CD4-positive, CD25-positive, alpha-beta regulatory T cell (primary cell): ENCODE measurements at regions not wholly inside any gene's neighbourhood (a gene's known extent, or its start where the extent isn't known, plus 50 kb on each side); places are given as distances from the start of the nearest gene placed in this dataset.

Experiments
- ATAC-seq, 2 donors: fragments of 150-1000 bp; cut with Tn5 transposase; one replicate each; pipeline ENCODE4 v1.10.0; 2021; ENCODE audit warnings: low read depth in 2 of 2, moderate number of reproducible peaks in 2 of 2, moderate library complexity in 1 of 2
- DNase-seq, 3 donors: peaks; one replicate each; pipeline versions ENCODE4 v3.0.0 to v3.0.0-alpha.2; 2012 to 2022; ENCODE audit warnings: mixed read lengths in 1 of 3
- H3K27ac ChIP-seq: one replicate; pipeline ENCODE4 v1.7.0; 2013; ENCODE audit warnings: mild to moderate bottlenecking, low read length; ENCODE audit not compliant: insufficient read depth, poor library complexity, severe bottlenecking
- H3K27me3 ChIP-seq: one replicate; pipeline ENCODE4 v1.7.0; 2013; ENCODE audit warnings: low read length; ENCODE audit not compliant: control insufficient read depth, insufficient read depth
- H3K36me3 ChIP-seq: one replicate; pipeline ENCODE4 v1.7.0; 2013; ENCODE audit warnings: mild to moderate bottlenecking, low read length, moderate library complexity; ENCODE audit not compliant: control insufficient read depth, insufficient read depth
- H3K4me1 ChIP-seq: 2 replicates; pipeline ENCODE4 v1.7.0; 2013; ENCODE audit warnings: mild to moderate bottlenecking, low read length; ENCODE audit not compliant: insufficient read depth, control insufficient read depth, poor library complexity, severe bottlenecking
- H3K4me3 ChIP-seq: one replicate; pipeline ENCODE4 v1.7.0; 2013; ENCODE audit warnings: low read depth, mild to moderate bottlenecking, low read length, moderate library complexity
- H3K9me3 ChIP-seq, 2 experiments: 1 replicate in 1 of 2; 2 replicates in 1 of 2; pipeline ENCODE4 v1.7.0; 2013; ENCODE audit warnings: low read length in 2 of 2, mild to moderate bottlenecking in 1 of 2, moderate library complexity in 1 of 2; ENCODE audit not compliant: control insufficient read depth in 2 of 2
- H3K27ac Mint-ChIP-seq, 3 donors: one replicate each; pipeline ENCODE4 v1.8.0; 2020 to 2022; ENCODE audit warnings: mild to moderate bottlenecking in 3 of 3, mixed read lengths in 3 of 3, moderate library complexity in 2 of 3
- H3K27me3 Mint-ChIP-seq: one replicate; pipeline ENCODE4 v1.8.0; 2022; ENCODE audit warnings: mild to moderate bottlenecking, mixed read lengths
- H3K36me3 Mint-ChIP-seq: one replicate; pipeline ENCODE4 v1.8.0; 2020; ENCODE audit warnings: mixed read lengths
- H3K4me1 Mint-ChIP-seq, 4 donors: one replicate each; pipeline ENCODE4 v1.8.0; 2020 to 2022; ENCODE audit warnings: mixed read lengths in 4 of 4, mild to moderate bottlenecking in 1 of 4
- H3K4me3 Mint-ChIP-seq, 4 donors: one replicate each; pipeline ENCODE4 v1.8.0; 2020 to 2022; ENCODE audit warnings: mild to moderate bottlenecking in 4 of 4, mixed read lengths in 4 of 4, moderate library complexity in 3 of 4
- H3K9me3 Mint-ChIP-seq, 7 donors: one replicate each; pipeline ENCODE4 v1.8.0; 2020 to 2022; ENCODE audit warnings: mixed read lengths in 7 of 7, mild to moderate bottlenecking in 3 of 7, moderate library complexity in 2 of 7

DNA sequence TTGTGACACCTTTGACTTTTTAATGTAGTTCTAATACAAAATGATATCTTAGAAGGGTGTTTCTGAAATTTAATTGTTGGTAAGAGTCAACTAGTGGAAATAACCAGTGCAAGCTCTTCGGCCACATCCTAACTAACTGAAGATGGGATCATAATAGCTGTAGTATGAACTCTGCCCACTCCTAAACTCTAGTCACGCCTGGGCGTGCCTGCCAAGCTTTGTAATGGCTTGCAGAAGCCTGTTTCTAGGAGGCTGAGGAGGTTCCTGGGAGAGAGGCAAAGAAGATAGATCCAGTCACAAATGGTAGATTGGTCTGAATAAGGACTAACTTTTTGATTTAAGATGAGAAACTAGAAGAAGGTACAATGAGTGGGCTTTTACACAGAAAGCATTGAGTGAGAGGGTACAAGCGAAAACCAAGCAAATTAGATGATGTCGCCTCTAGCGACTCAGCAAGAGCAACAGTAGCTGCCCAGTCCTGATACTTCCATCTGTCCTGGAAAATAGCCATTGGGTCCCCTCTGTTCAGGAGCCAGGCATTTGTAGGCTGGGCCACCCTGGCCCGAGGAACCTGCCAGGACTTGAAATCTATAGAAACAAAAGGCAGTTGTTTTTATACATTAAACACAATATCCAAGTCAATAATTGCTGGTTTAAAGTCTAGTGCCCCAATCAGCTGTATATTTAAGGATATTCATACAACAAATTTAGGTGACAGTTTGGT lies 148.8 kb downstream of the SLC38A4 start:
- no peak overlapping the region for H3K27ac Mint-ChIP-seq
- no peaks in the 10 kb centered on the region for H3K27me3 ChIP-seq
- no peak overlapping the region for H3K4me3 Mint-ChIP-seq
- DNase-seq (no peak), ATAC-seq (no peak)
- peaks cover 0 to 2% (median 0%) of the 10 kb centered on the region in 7 donors for H3K9me3 Mint-ChIP-seq
- no peaks in the 10 kb centered on the region for H3K4me1 ChIP-seq
- no peaks in the 10 kb centered on the region for H3K9me3 ChIP-seq
- no peak overlapping the region for H3K4me3 ChIP-seq
- H3K27ac ChIP-seq = no peak overlapping the region
- H3K36me3 Mint-ChIP-seq = no peaks in the 10 kb centered on the region
- no peaks in the 10 kb centered on the region for H3K36me3 ChIP-seq
- peaks cover 13% of the 10 kb centered on the region for H3K27me3 Mint-ChIP-seq
- H3K4me1 Mint-ChIP-seq = no peaks in the 10 kb centered on the region

GRCh38 chr12:46676396-46676795 lies 149.4 kb downstream of the SLC38A4 start:
- no peak overlapping the region for H3K27ac ChIP-seq
- H3K27me3 Mint-ChIP-seq = peaks cover 13% of the 10 kb centered on the region
- no peak for ATAC-seq
- H3K4me3 Mint-ChIP-seq = no peak overlapping the region
- DNase-seq = no peak
- H3K27me3 ChIP-seq = no peaks in the 10 kb centered on the region
- peaks cover 0 to 2% (median 0%) of the 10 kb centered on the region in 7 donors for H3K9me3 Mint-ChIP-seq
- no peaks in the 10 kb centered on the region for H3K36me3 Mint-ChIP-seq
- no peaks in the 10 kb centered on the region for H3K36me3 ChIP-seq
- no peak overlapping the region for H3K4me3 ChIP-seq
- no peaks in the 10 kb centered on the region for H3K9me3 ChIP-seq
- no peaks in the 10 kb centered on the region for H3K4me1 Mint-ChIP-seq
- H3K27ac Mint-ChIP-seq = no peak overlapping the region
- no peaks in the 10 kb centered on the region for H3K4me1 ChIP-seq

DNA sequence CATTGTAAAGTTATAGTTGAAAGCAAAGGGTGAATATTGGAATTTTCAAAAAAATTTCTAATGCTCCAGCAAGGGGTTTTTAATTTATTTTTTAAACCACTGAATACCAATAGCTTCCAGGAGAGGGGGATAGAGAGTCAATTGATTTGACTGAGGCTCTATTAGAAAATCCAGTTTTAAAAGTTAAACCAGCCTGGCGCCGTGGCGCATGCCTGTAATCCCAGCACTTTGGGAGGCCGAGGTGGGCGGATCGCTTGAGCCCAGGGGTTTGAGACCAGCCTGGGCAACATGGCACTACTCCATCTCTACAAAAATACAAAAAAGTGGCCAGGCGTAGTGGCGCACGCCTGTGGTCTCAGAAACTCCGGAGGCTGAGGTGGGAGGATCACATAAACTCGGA lies 150.1 kb downstream of the SLC38A4 start:
- H3K36me3 Mint-ChIP-seq = no peaks in the 10 kb centered on the region
- no peaks in the 10 kb centered on the region for H3K4me1 Mint-ChIP-seq
- Histone ChIP-seq H3K4me1 (no peaks in the 10 kb centered on the region), H3K9me3 (no peaks in the 10 kb centered on the region), H3K27ac (no peak overlapping the region), H3K36me3 (no peaks in the 10 kb centered on the region), H3K4me3 (no peak overlapping the region), H3K27me3 (no peaks in the 10 kb centered on the region)
- peaks cover 13% of the 10 kb centered on the region for H3K27me3 Mint-ChIP-seq
- H3K4me3 Mint-ChIP-seq = no peak overlapping the region
- H3K27ac Mint-ChIP-seq = no peak overlapping the region
- ATAC-seq (no peak), DNase-seq (peak in 2 of 3 donors; percentile 20 to 30)
- peaks cover 0 to 2% (median 0%) of the 10 kb centered on the region in 7 donors for H3K9me3 Mint-ChIP-seq

DNA sequence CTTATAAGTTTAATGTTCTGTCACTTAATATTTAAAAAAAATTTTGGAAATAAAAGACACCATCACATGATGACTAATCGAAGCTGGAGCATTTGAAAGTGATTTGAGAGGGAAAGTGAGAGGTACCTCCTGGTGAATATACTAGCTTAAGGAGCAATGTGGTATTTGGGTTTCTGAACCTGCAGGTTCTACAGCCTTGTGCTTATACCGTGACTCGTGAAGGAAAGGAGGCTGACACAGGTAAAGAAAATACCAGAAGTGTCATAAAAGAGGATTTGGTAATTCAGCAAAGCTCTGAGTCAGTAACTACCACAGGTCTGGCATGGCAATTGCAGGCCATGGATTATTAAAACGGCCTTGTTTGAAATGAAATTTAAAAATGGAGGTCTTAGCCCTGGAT lies 151.0 kb downstream of the SLC38A4 start:
- no peak for DNase-seq
- Mint-ChIP-seq H3K27me3 (peaks cover 13% of the 10 kb centered on the region), H3K36me3 (peaks cover 5% of the 10 kb centered on the region), H3K4me3 (no peak overlapping the region), H3K27ac (no peak overlapping the region), H3K9me3 (peaks cover 0 to 5% (median 2%) of the 10 kb centered on the region in 7 donors), H3K4me1 (no peaks in the 10 kb centered on the region)
- ATAC-seq = no peak
- Histone ChIP-seq H3K27me3 (no peaks in the 10 kb centered on the region), H3K4me1 (no peaks in the 10 kb centered on the region), H3K36me3 (no peaks in the 10 kb centered on the region), H3K9me3 (no peaks in the 10 kb centered on the region), H3K4me3 (no peak overlapping the region), H3K27ac (no peak overlapping the region)

- no peak overlapping the region for H3K27ac ChIP-seq
- no peak overlapping the region for H3K4me3 Mint-ChIP-seq
- peaks cover 0 to 6% (median 2%) of the 10 kb centered on the region in 7 donors for H3K9me3 Mint-ChIP-seq
- DNase-seq (no peak), ATAC-seq (no peak)
- no peaks in the 10 kb centered on the region for H3K4me1 Mint-ChIP-seq
- H3K4me3 ChIP-seq = no peak overlapping the region
- H3K36me3 Mint-ChIP-seq = peaks cover 5% of the 10 kb centered on the region
- no peak overlapping the region for H3K27ac Mint-ChIP-seq
- no peaks in the 10 kb centered on the region for H3K9me3 ChIP-seq
- peaks cover 13% of the 10 kb centered on the region for H3K27me3 Mint-ChIP-seq
- H3K36me3 ChIP-seq = no peaks in the 10 kb centered on the region
- no peaks in the 10 kb centered on the region for H3K4me1 ChIP-seq
- H3K27me3 ChIP-seq = no peaks in the 10 kb centered on the region
Measured at GRCh38 chr12:46674129-46674528, 151.7 kb downstream of the SLC38A4 start.

- Histone ChIP-seq H3K36me3 (no peaks in the 10 kb centered on the region), H3K27ac (no peak overlapping the region), H3K4me1 (no peaks in the 10 kb centered on the region), H3K4me3 (no peak overlapping the region), H3K27me3 (no peaks in the 10 kb centered on the region), H3K9me3 (no peaks in the 10 kb centered on the region)
- no peaks in the 10 kb centered on the region for H3K4me1 Mint-ChIP-seq
- H3K27me3 Mint-ChIP-seq = peaks cover 17% of the 10 kb centered on the region
- peaks cover 5% of the 10 kb centered on the region for H3K36me3 Mint-ChIP-seq
- no peak for ATAC-seq
- H3K9me3 Mint-ChIP-seq = peaks cover 0 to 6% (median 4%) of the 10 kb centered on the region in 7 donors
- no peak overlapping the region for H3K4me3 Mint-ChIP-seq
- DNase-seq = no peak
- no peak overlapping the region for H3K27ac Mint-ChIP-seq
Measured at GRCh38 chr12:46671102-46671501, 154.7 kb downstream of the SLC38A4 start.

DNA sequence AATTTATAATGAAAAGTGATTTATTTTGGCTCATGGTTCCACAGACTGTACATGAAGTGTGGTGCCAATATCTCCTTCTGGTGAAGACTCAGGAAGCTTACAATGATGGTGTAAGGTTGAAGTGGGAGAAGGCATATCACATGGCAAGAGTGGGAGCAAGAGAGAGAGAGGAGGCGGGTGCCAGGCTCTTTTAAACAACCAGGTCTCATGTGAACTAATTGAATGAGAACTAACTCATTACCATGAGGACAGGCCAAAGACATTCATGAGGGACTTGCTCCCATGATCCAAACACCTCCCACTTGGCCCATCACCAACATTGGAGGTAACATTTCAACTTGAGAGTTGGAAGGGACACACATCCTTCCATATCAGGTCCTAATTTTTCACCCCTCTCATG lies 155.2 kb downstream of the SLC38A4 start:
- DNase-seq = no peak
- peaks cover 17% of the 10 kb centered on the region for H3K27me3 Mint-ChIP-seq
- no peak overlapping the region for H3K4me3 ChIP-seq
- no peak overlapping the region for H3K4me3 Mint-ChIP-seq
- H3K9me3 Mint-ChIP-seq = peaks cover 0 to 6% (median 4%) of the 10 kb centered on the region in 7 donors
- peaks cover 5% of the 10 kb centered on the region for H3K36me3 Mint-ChIP-seq
- H3K4me1 Mint-ChIP-seq = no peaks in the 10 kb centered on the region
- H3K27me3 ChIP-seq = no peaks in the 10 kb centered on the region
- H3K4me1 ChIP-seq = no peaks in the 10 kb centered on the region
- H3K36me3 ChIP-seq = no peaks in the 10 kb centered on the region
- ATAC-seq = no peak
- no peaks in the 10 kb centered on the region for H3K9me3 ChIP-seq
- no peak overlapping the region for H3K27ac Mint-ChIP-seq
- H3K27ac ChIP-seq = no peak overlapping the region

DNA sequence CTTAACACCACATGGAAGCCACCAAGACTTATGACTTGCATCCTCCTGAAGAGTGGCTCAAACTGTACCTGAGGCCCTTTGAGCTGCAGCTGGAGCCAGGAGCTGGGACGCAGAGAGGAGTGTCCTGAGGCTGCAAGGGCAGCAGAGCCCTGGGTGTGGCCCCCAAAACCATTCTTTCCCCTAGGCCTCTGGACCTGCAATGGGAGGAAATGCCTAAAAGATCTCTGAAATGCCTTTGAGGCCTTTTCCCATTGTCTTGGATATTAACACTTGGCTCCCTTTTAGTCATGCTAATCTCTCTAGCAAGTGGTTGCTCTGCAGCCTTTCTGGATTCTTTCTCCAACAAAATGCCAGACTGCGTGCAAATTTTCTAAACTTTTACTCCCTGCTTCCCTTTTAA lies 156.1 kb downstream of the SLC38A4 start:
- Mint-ChIP-seq H3K36me3 (peaks cover 5% of the 10 kb centered on the region), H3K4me1 (no peaks in the 10 kb centered on the region), H3K4me3 (no peak overlapping the region), H3K27me3 (peaks cover 9% of the 10 kb centered on the region), H3K27ac (no peak overlapping the region), H3K9me3 (peaks cover 0 to 6% (median 4%) of the 10 kb centered on the region in 7 donors)
- Histone ChIP-seq H3K4me1 (no peaks in the 10 kb centered on the region), H3K27me3 (no peaks in the 10 kb centered on the region), H3K9me3 (no peaks in the 10 kb centered on the region), H3K27ac (no peak overlapping the region), H3K4me3 (no peak overlapping the region), H3K36me3 (no peaks in the 10 kb centered on the region)
- ATAC-seq (no peak), DNase-seq (no peak)
